Loucy (cell line): ENCODE measurements at regions not wholly inside any gene's neighbourhood (a gene's known extent, or its start where the extent isn't known, plus 50 kb on each side); places are given as distances from the start of the nearest gene placed in this dataset.

Source experiments
- H2AFZ ChIP-seq: fragments of 200-600 bp; sonication (generic); 2 replicates; pipeline ENCODE4 v1.6.0; 2016; ENCODE audit warnings: antibody characterized with exemption, mild to moderate bottlenecking, low read length, moderate library complexity
- H3F3A ChIP-seq: fragments of 200-600 bp; 2 replicates; pipeline ENCODE4 v1.6.0; 2016; ENCODE audit warnings: antibody characterized with exemption, low read depth, mild to moderate bottlenecking
- H3K27me3 ChIP-seq: fragments of 200-600 bp; sonication (generic); 2 replicates; pipeline ENCODE4 v1.6.1; 2014; ENCODE audit warnings: low read length, mild to moderate bottlenecking; ENCODE audit not compliant: insufficient read depth, poor library complexity, severe bottlenecking
- H3K36me3 ChIP-seq: fragments of 200-600 bp; sonication (generic); 2 replicates; pipeline ENCODE4 v1.6.1; 2016; ENCODE audit warnings: low read length; ENCODE audit not compliant: insufficient read depth
- H3K4me1 ChIP-seq: fragments of 200-600 bp; sonication (generic); 2 replicates; pipeline ENCODE4 v1.5.1; 2014; ENCODE audit warnings: low read length, mild to moderate bottlenecking; ENCODE audit not compliant: insufficient read depth, poor library complexity, severe bottlenecking
- H3K4me2 ChIP-seq: fragments of 200-600 bp; sonication (generic); 2 replicates; pipeline ENCODE4 v1.6.0; 2014; ENCODE audit warnings: antibody characterized with exemption, low read length, low read depth, mild to moderate bottlenecking; ENCODE audit not compliant: poor library complexity, severe bottlenecking
- H3K4me3 ChIP-seq: fragments of 200-600 bp; sonication (generic); 2 replicates; pipeline ENCODE4 v1.5.1; 2014; ENCODE audit warnings: low read length, mild to moderate bottlenecking, mixed read lengths; ENCODE audit not compliant: poor library complexity, severe bottlenecking
- H3K79me2 ChIP-seq: fragments of 200-600 bp; sonication (generic); 2 replicates; pipeline ENCODE4 v1.6.1; 2014; ENCODE audit warnings: low read length; ENCODE audit not compliant: insufficient read depth
- H3K9ac ChIP-seq: fragments of 200-600 bp; sonication (generic); 2 replicates; pipeline ENCODE4 v1.6.0; 2014; ENCODE audit warnings: mild to moderate bottlenecking, low read depth, low read length, moderate library complexity; ENCODE audit not compliant: poor library complexity, severe bottlenecking
- H3K9me2 ChIP-seq: fragments of 200-600 bp; sonication (generic); replicated peaks from 2 replicates; pipeline ENCODE4 v1.6.1; 2016; ENCODE audit warnings: low read depth, low read length, mixed read lengths
- H3K9me3 ChIP-seq: fragments of 200-600 bp; sonication (generic); 2 replicates; pipeline ENCODE4 v1.6.1; 2014; ENCODE audit warnings: mild to moderate bottlenecking, antibody characterized with exemption, low read length, low read depth; ENCODE audit not compliant: insufficient read depth
- H4K20me1 ChIP-seq: fragments of 200-600 bp; sonication (generic); 2 replicates; pipeline ENCODE4 v1.6.0; 2014; ENCODE audit warnings: antibody characterized with exemption, low read length, mild to moderate bottlenecking; ENCODE audit not compliant: insufficient read depth, poor library complexity, severe bottlenecking
- EZH2phosphoT487 ChIP-seq: fragments of 200-600 bp; IDR thresholded peaks from 2 replicates; pipeline ENCODE4 v1.6.1; 2018; ENCODE audit warnings: antibody characterized with exemption, mild to moderate bottlenecking, moderate library complexity, borderline replicate concordance
- TF ChIP-seq, protein P1 (sequence below): fragments of 200-600 bp; sonication (generic); conservative IDR thresholded peaks from 2 replicates; pipeline ENCODE4 v1.5.1; 2014; ENCODE audit warnings: mild to moderate bottlenecking, antibody characterized with exemption, low read length

GRCh38 chr4:58507079-58507478 is 1396.9 kb upstream of the IGFBP7 start:
- TF ChIP-seq, protein P1, sequence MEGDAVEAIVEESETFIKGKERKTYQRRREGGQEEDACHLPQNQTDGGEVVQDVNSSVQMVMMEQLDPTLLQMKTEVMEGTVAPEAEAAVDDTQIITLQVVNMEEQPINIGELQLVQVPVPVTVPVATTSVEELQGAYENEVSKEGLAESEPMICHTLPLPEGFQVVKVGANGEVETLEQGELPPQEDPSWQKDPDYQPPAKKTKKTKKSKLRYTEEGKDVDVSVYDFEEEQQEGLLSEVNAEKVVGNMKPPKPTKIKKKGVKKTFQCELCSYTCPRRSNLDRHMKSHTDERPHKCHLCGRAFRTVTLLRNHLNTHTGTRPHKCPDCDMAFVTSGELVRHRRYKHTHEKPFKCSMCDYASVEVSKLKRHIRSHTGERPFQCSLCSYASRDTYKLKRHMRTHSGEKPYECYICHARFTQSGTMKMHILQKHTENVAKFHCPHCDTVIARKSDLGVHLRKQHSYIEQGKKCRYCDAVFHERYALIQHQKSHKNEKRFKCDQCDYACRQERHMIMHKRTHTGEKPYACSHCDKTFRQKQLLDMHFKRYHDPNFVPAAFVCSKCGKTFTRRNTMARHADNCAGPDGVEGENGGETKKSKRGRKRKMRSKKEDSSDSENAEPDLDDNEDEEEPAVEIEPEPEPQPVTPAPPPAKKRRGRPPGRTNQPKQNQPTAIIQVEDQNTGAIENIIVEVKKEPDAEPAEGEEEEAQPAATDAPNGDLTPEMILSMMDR, result no peak
- TF ChIP-seq EZH2phosphoT487, result no peak

DNA sequence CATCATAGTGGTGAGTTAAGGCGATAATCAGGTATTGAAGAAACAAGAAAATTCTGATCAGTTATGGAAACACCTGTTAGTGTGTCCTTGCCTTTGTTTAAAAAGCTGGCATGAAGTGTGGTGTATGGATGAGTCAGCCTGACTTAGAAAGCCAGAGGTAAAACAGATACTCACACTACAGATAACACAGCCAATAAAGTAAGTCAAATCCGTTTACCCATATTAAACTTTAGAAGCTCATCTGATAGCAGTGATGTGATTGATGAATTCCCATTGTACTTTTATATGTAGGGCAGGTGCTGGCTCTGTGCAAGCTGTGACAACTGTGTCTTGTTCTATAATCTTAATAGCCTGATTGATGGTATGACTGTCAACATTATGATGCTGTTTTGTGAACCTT is 1392.7 kb upstream of the IGFBP7 start:
- Histone ChIP-seq H2AFZ (no peak overlapping the region), H3K9ac (no peak overlapping the region), H3K9me3 (no peaks in the 10 kb centered on the region), H3K79me2 (no peaks in the 10 kb centered on the region), H3K27me3 (no peaks in the 10 kb centered on the region), H3K9me2 (no peaks in the 10 kb centered on the region), H3K4me2 (no peak overlapping the region), H3K36me3 (no peaks in the 10 kb centered on the region), H3F3A (no peaks in the 10 kb centered on the region), H3K4me1 (no peaks in the 10 kb centered on the region), H4K20me1 (no peaks in the 10 kb centered on the region), H3K4me3 (no peak overlapping the region)
- TF ChIP-seq, protein P1, result no peak
- no peak for TF ChIP-seq EZH2phosphoT487

More at GRCh38 chr4:58507079-58507478, 1396.9 kb upstream of the IGFBP7 start:
- H3F3A ChIP-seq, result no peaks in the 10 kb centered on the region
- H3K4me1 ChIP-seq, result no peaks in the 10 kb centered on the region
- no peak overlapping the region for H3K4me3 ChIP-seq
- no peak overlapping the region for H3K4me2 ChIP-seq
- H3K27me3 ChIP-seq, result no peaks in the 10 kb centered on the region
- no peaks in the 10 kb centered on the region for H3K9me2 ChIP-seq
- H3K9ac ChIP-seq, result no peak overlapping the region
- no peak overlapping the region for H2AFZ ChIP-seq
- no peaks in the 10 kb centered on the region for H3K36me3 ChIP-seq
- no peaks in the 10 kb centered on the region for H3K9me3 ChIP-seq
- H4K20me1 ChIP-seq, result no peaks in the 10 kb centered on the region
- H3K79me2 ChIP-seq, result no peaks in the 10 kb centered on the region

DNA sequence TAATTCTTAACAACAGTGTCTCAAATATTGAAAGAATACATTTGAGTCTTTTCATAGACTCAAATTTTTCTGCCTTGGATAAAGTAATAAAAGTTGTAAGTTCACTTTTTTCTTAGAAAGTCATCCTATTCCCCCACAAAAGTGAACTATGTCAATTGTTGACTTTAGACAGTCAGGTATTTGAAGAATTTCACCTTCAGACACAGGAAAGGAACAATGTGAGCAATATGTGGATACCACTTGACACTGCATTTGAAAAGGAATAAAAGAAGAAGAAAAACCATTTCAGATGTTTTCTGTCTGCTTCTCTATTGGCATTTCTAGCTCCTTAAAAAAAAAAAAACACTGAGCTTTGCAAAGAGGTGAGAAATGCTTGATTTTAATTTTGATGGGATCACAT is 1389.0 kb upstream of the IGFBP7 start:
- H3K9me2 ChIP-seq, result no peaks in the 10 kb centered on the region
- no peaks in the 10 kb centered on the region for H3F3A ChIP-seq
- H3K79me2 ChIP-seq, result no peaks in the 10 kb centered on the region
- TF ChIP-seq EZH2phosphoT487, result no peak
- TF ChIP-seq, protein P1, result no peak
- H4K20me1 ChIP-seq, result no peaks in the 10 kb centered on the region
- no peaks in the 10 kb centered on the region for H3K9me3 ChIP-seq
- no peaks in the 10 kb centered on the region for H3K36me3 ChIP-seq
- H3K4me1 ChIP-seq, result no peaks in the 10 kb centered on the region
- no peaks in the 10 kb centered on the region for H3K27me3 ChIP-seq
- no peak overlapping the region for H2AFZ ChIP-seq
- no peak overlapping the region for H3K9ac ChIP-seq
- no peak overlapping the region for H3K4me3 ChIP-seq
- no peak overlapping the region for H3K4me2 ChIP-seq
